ENCODE measurements at regions not wholly inside any gene's neighbourhood (a gene's known extent, or its start where the extent isn't known, plus 50 kb on each side); places are given as distances from the start of the nearest gene placed in this dataset.

GRCh38 chr4:144906181-144906925 lies 191.6 kb downstream of the ANAPC10 start:
- TF ChIP-seq CTCF (IDR thresholded peaks at IDR 0.05) (no peak), POLR2A (IDR thresholded peaks at IDR 0.05) (no peak), EP300 (IDR thresholded peaks at IDR 0.05) (no peak)
